ENCODE measurements at regions not wholly inside any gene's neighbourhood (a gene's known extent, or its start where the extent isn't known, plus 50 kb on each side); places are given as distances from the start of the nearest gene placed in this dataset.

- Histone ChIP-seq H3K4me3 (no peak overlapping the region), H3K36me3 (no peaks in the 10 kb centered on the region), H3K4me1 (peaks cover 17 to 24% of the 10 kb centered on the region in 2 donors), H3K27me3 (no peaks in the 10 kb centered on the region), H3K9me3 (no peaks in the 10 kb centered on the region), H3K27ac (peak overlapping the region in 1 of 4 donors; percentile 96)
- in situ Hi-C loops (cut with MboI; ENCODE audit: low sequenced_read_pairs in 4 of 4) (loop anchor here in 1 of 4 donors (10.0 kb wide), 1 partner anchor 85 kb away; the partner anchor contains the start of gene RNF38), intact Hi-C loops (cut with DNase I; ENCODE audit: low total_unique reads) (loop anchor here (10.0 kb wide), 2 partner anchors 235 to 295 kb away; partner anchors contain the start of genes CLTA and GNE)
- DNase-seq (no peak), ATAC-seq (no peak)
- no peak for TF ChIP-seq CTCF (IDR thresholded peaks at IDR 0.05 in 4 of 5, conservative IDR thresholded peaks at IDR 0.05 in 1 of 5)
- TF ChIP-seq POLR2A (IDR thresholded peaks at IDR 0.05): no peak
Observed at GRCh38 chr9:36489453-36489852, 83.2 kb upstream of the MELK start.

- peak overlapping the region; percentile 59 to 92 (median 70) for H3K4me3 ChIP-seq
- DNase-seq (no peak), ATAC-seq (no peak)
- H3K36me3 ChIP-seq: no peaks in the 10 kb centered on the region
- TF ChIP-seq POLR2A (IDR thresholded peaks at IDR 0.05) (no peak), CTCF (IDR thresholded peaks at IDR 0.05 in 4 of 5, conservative IDR thresholded peaks at IDR 0.05 in 1 of 5) (no peak)
- H3K4me1 ChIP-seq: peaks cover 17 to 24% of the 10 kb centered on the region in 2 donors
- in situ Hi-C loops (cut with MboI; ENCODE audit: low sequenced_read_pairs in 4 of 4): loop anchor here in 1 of 4 donors (10.0 kb wide), 1 partner anchor 84 kb away; the partner anchor contains the start of gene RNF38
- no peaks in the 10 kb centered on the region for H3K9me3 ChIP-seq
- intact Hi-C loops (cut with DNase I; ENCODE audit: low total_unique reads): loop anchor here (10.0 kb wide), 2 partner anchors 234 to 294 kb away; partner anchors contain the start of genes CLTA and GNE
- H3K27ac ChIP-seq: peak overlapping the region; percentile 83 to 96 (median 90)
- no peaks in the 10 kb centered on the region for H3K27me3 ChIP-seq
Observed at GRCh38 chr9:36488389-36488756, 84.3 kb upstream of the MELK start.

- H3K27me3 ChIP-seq: no peaks in the 10 kb centered on the region
- DNase-seq: peak; percentile 76 to 86
- H3K36me3 ChIP-seq: no peaks in the 10 kb centered on the region
- in situ Hi-C loops (cut with MboI; ENCODE audit: low sequenced_read_pairs in 4 of 4): loop anchor here in 1 of 4 donors (10.0 kb wide), 1 partner anchor 83 kb away; the partner anchor contains the start of gene RNF38
- TF ChIP-seq POLR2A (IDR thresholded peaks at IDR 0.05): peak; percentile 78 to 89
- peak in 3 of 5 experiments; percentile 12 to 25 (median 24) for TF ChIP-seq CTCF (IDR thresholded peaks at IDR 0.05 in 4 of 5, conservative IDR thresholded peaks at IDR 0.05 in 1 of 5)
- peak overlapping the region; percentile 83 to 96 (median 90) for H3K27ac ChIP-seq
- H3K9me3 ChIP-seq: no peaks in the 10 kb centered on the region
- peak; percentile 80 to 90 for ATAC-seq
- H3K4me3 ChIP-seq: peak overlapping the region; percentile 59 to 92 (median 74)
- H3K4me1 ChIP-seq: peaks cover 17 to 24% of the 10 kb centered on the region in 2 donors
- intact Hi-C loops (cut with DNase I; ENCODE audit: low total_unique reads): loop anchor here (2.0 to 10.0 kb wide), 3 partner anchors 87 to 293 kb away; partner anchors contain the start of genes CLTA, GNE and RNF38
Observed at GRCh38 chr9:36487482-36488388, 85.0 kb upstream of the MELK start.

- H3K4me3 ChIP-seq: peak overlapping the region; percentile 69 to 98 (median 76)
- H3K4me1 ChIP-seq: peaks cover 17 to 24% of the 10 kb centered on the region in 2 donors
- TF ChIP-seq CTCF (IDR thresholded peaks at IDR 0.05 in 4 of 5, conservative IDR thresholded peaks at IDR 0.05 in 1 of 5) (no peak), POLR2A (IDR thresholded peaks at IDR 0.05) (no peak)
- no peaks in the 10 kb centered on the region for H3K27me3 ChIP-seq
- H3K9me3 ChIP-seq: no peaks in the 10 kb centered on the region
- DNase-seq (peak in 1 of 2 donors; percentile 22), ATAC-seq (peak; percentile 43 to 50)
- in situ Hi-C loops (cut with MboI; ENCODE audit: low sequenced_read_pairs in 4 of 4): loop anchor here in 1 of 4 donors (10.0 kb wide), 1 partner anchor 82 kb away; the partner anchor contains the start of gene RNF38
- intact Hi-C loops (cut with DNase I; ENCODE audit: low total_unique reads): loop anchor here (2.0 to 10.0 kb wide), 3 partner anchors 86 to 292 kb away; partner anchors contain the start of genes CLTA, GNE and RNF38
- peak overlapping the region; percentile 72 to 85 (median 82) for H3K27ac ChIP-seq
- no peaks in the 10 kb centered on the region for H3K36me3 ChIP-seq
Observed at GRCh38 chr9:36486933-36487481, 85.7 kb upstream of the MELK start.
